Common myeloid progenitor, CD34-positive (primary cell): ENCODE measurements at regions not wholly inside any gene's neighbourhood (a gene's known extent, or its start where the extent isn't known, plus 50 kb on each side); places are given as distances from the start of the nearest gene placed in this dataset.

ENCODE experiments used
- CTCF ChIA-PET: fragments of 350-600 bp; sonication (Branson Sonifier 250); formaldehyde crosslinking; loops from one replicate; lab custom pipeline; 2021; ENCODE audit warnings: antibody characterized with exemption; lab: Charles Lee
- POLR2A ChIA-PET: fragments of 350-600 bp; sonication (Branson Sonifier 250); formaldehyde crosslinking; loops from one replicate; lab custom pipeline; 2021; ENCODE audit warnings: antibody characterized with exemption; lab: Charles Lee
- DNase-seq, 3 donors: peaks; one replicate each; pipeline versions ENCODE4 v3.0.0 to v3.0.0-alpha.2; 2013
- H3K27ac ChIP-seq, 2 experiments: 1 replicate in 1 of 2; 2 replicates in 1 of 2; pipeline ENCODE4 v1.7.0; 2013; ENCODE audit warnings: inconsistent platforms in 2 of 2, low read length in 2 of 2, mild to moderate bottlenecking in 2 of 2, low read depth in 1 of 2, moderate library complexity in 1 of 2; ENCODE audit not compliant: severe bottlenecking in 2 of 2, insufficient read depth in 1 of 2, poor library complexity in 1 of 2
- H3K27me3 ChIP-seq, 5 experiments: replicated peaks in 2 of 5; 1 replicate in 3 of 5; 2 replicates in 2 of 5; pipeline versions ENCODE4 v1.6.1 to v1.7.0; 2013; ENCODE audit warnings: low read length in 4 of 5, mild to moderate bottlenecking in 2 of 5, moderate library complexity in 2 of 5, inconsistent platforms in 1 of 5; ENCODE audit not compliant: insufficient read depth in 5 of 5, control insufficient read depth in 4 of 5
- H3K36me3 ChIP-seq, 4 experiments: 1 replicate in 2 of 4; 2 replicates in 2 of 4; pipeline versions ENCODE4 v1.6.1 to v1.7.0; 2013; ENCODE audit warnings: low read length in 3 of 4, control low read depth in 1 of 4, mild to moderate bottlenecking in 1 of 4; ENCODE audit not compliant: control insufficient read depth in 4 of 4, insufficient read depth in 4 of 4
- H3K4me1 ChIP-seq, 4 experiments: 1 replicate in 3 of 4; 2 replicates in 1 of 4; pipeline versions ENCODE4 v1.6.1 to v1.7.1; 2013; ENCODE audit warnings: low read length in 3 of 4, mild to moderate bottlenecking in 3 of 4, control low read depth in 1 of 4, inconsistent platforms in 1 of 4, moderate library complexity in 1 of 4; ENCODE audit not compliant: control insufficient read depth in 4 of 4, insufficient read depth in 4 of 4; ENCODE audit errors: control extremely low read depth in 1 of 4
- H3K4me3 ChIP-seq, 7 experiments: 1 replicate in 4 of 7; 2 replicates in 3 of 7; pipeline versions ENCODE4 v1.5.1 to v1.7.0; 2013; ENCODE audit warnings: mild to moderate bottlenecking in 7 of 7, low read length in 6 of 7, moderate library complexity in 6 of 7, inconsistent platforms in 2 of 7, low read depth in 2 of 7, control low read depth in 1 of 7; ENCODE audit not compliant: insufficient read depth in 4 of 7, control insufficient read depth in 1 of 7; ENCODE audit errors: extremely low read depth in 1 of 7
- H3K9me3 ChIP-seq, 5 experiments: 1 replicate in 4 of 5; 2 replicates in 1 of 5; pipeline versions ENCODE4 v1.6.1 to v1.7.1; 2013; ENCODE audit warnings: low read length in 4 of 5, mild to moderate bottlenecking in 2 of 5, inconsistent platforms in 1 of 5, low read depth in 1 of 5, moderate library complexity in 1 of 5; ENCODE audit not compliant: control insufficient read depth in 4 of 5, insufficient read depth in 2 of 5; ENCODE audit errors: control extremely low read depth in 1 of 5
- WGBS: methylation state at CpG from one replicate; pipeline ENCODE4 v1.1.5; 2013; ENCODE audit not compliant: insufficient coverage; 5-methylcytosine and 5-hydroxymethylcytosine counted together

DNA sequence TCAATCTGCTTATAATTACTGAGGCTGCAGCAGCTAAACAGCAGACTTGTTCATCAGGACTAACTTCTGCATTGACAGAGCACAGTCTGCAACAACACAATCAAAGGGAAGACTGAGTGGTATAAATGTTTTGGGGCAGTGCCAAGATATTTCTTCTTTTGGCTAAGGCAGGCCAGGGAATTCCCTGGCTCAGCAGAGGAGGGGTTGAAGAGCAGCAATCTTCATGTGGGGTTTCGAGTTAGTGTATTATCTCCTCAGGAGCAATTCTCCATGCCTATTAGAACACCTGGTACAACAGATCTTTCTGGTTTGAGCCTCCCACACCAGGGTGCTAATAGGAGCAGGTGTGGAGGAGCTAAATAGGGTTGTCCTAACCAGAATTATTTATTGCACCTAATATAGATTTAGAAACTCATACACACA is 103.0 kb upstream of the STK17B start:
- ChIA-PET CTCF (interaction anchor here (0.7 to 3.7 kb wide), 6 partner anchors 27 to 196 kb away, joined by 3 to 31 read pairs (median 3); no protein-coding TSS in a partner anchor), POLR2A (interaction anchor here (0.6 kb wide), 1 partner anchor 163 kb away, joined by 3 read pairs; no protein-coding TSS in a partner anchor)
- Histone ChIP-seq H3K9me3 (no peaks in the 10 kb centered on the region), H3K27ac (no peak overlapping the region), H3K4me1 (peaks cover 11 to 40% (median 24%) of the 10 kb centered on the region in 4 experiments), H3K4me3 (no peak overlapping the region), H3K36me3 (no peaks in the 10 kb centered on the region), H3K27me3 (no peaks in the 10 kb centered on the region)
- peak in 2 of 3 donors; percentile 42 to 43 for DNase-seq
- no CpG with 5 or more reads among the region's 1 CpG for WGBS

DNA sequence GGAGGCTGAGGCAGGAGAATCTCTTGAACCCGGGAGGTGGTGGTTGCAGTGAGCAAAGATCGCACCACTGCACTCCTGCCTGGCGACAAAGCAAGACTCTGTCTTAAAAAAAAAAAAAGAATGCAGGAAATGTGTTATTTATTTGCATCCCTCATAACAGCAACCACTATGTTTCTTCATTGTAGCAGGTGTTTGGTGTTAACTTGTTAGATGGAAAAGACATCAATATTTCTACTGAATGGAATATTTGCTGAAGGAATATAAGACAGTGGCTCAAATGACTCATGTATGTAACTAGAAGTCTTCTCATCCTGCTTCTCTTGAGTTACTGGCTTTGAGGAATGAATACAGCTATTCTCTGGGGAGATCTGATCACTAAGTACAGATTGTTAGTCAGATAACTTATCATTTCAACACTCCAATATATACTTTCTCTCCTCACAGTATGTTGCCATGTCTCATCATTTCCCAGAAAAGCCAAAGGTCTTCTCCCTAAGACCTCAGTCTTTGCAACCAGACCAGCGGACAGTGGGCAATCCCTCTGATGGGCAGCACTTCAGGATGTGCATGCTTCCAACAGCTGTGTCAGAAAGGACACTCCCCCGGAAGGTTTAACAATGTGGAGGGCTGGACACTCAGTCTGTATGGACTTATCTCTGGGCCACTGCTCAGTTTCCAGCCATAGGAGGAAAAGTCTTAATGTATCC is 104.4 kb upstream of the STK17B start:
- H3K4me3 ChIP-seq, result no peak overlapping the region
- no peak overlapping the region for H3K27ac ChIP-seq
- peak in 1 of 3 donors; percentile 17 for DNase-seq

DNA sequence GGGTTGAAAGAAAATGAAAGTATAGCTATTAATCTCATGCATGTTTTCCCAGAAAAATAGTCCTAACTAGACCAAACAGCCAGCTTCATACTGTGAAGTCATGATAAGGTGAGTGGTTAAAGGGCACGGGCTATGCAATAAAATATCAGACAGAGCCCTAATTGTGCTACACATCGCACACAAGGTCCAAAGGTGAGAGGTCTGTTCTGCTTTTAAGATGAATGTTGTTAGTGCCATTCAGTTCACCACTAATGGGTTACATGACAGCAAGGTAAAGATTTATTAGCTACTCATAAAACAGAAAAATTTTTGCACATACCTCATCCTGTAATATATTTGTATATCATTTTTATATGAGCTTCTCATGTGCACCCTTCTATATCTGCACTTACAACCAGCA is 105.0 kb upstream of the STK17B start:
- H3K27me3 ChIP-seq, result no peaks in the 10 kb centered on the region
- H3K4me1 ChIP-seq, result peaks cover 11 to 29% (median 21%) of the 10 kb centered on the region in 4 experiments
- POLR2A ChIA-PET, result interaction anchor here (0.9 to 1.7 kb wide), 3 partner anchors 37 to 196 kb away, joined by 3 to 6 read pairs (median 4); no protein-coding TSS in a partner anchor
- no peak overlapping the region for H3K4me3 ChIP-seq
- CTCF ChIA-PET, result interaction anchor here (0.6 to 3.7 kb wide), 34 partner anchors 9 to 208 kb away, joined by 3 to 31 read pairs (median 4); partner anchors contain the start of genes DNAH7 and STK17B
- WGBS, result 0% methylated on average over 1 of the region's 2 CpGs
- H3K27ac ChIP-seq, result no peak overlapping the region
- H3K36me3 ChIP-seq, result no peaks in the 10 kb centered on the region
- H3K9me3 ChIP-seq, result peaks cover 0 to 1% (median 0%) of the 10 kb centered on the region in 5 experiments
- DNase-seq, result peak in 2 of 3 donors; percentile 19 to 44

More for the DNA sequence above, 104.4 kb upstream of the STK17B start:
- ChIA-PET CTCF (interaction anchor here (0.6 to 3.7 kb wide), 36 partner anchors 9 to 207 kb away, joined by 3 to 31 read pairs (median 4); partner anchors contain the start of genes DNAH7 and STK17B), POLR2A (interaction anchor here (0.5 to 1.7 kb wide), 3 partner anchors 13 to 196 kb away, joined by 3 to 6 read pairs (median 4); no protein-coding TSS in a partner anchor)
- Histone ChIP-seq H3K4me1 (peaks cover 11 to 29% (median 21%) of the 10 kb centered on the region in 4 experiments), H3K27me3 (no peaks in the 10 kb centered on the region), H3K9me3 (peaks cover 0 to 1% (median 0%) of the 10 kb centered on the region in 5 experiments), H3K36me3 (no peaks in the 10 kb centered on the region)
- 100% methylated on average over 1 of the region's 5 CpGs for WGBS

DNA sequence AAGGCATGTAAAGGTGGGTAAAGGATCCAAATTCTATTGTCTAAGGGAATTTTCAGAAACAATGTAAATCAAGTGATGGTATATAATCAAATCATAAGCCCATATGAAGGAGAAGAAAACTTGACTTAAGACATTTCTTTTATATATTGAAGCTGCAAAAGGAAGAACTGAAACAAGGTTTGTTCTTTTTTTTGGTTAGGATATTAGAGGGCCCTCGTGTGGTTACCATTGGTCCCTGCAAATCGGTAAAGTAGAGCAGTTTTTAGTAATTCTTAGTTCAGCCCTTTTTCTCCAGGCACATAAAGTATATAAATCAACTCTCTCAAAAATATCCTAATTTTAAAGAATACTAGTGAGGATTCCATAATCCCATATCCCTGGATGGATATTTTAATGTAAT is 105.6 kb upstream of the STK17B start:
- ChIA-PET POLR2A (interaction anchor here (1.0 to 1.7 kb wide), 2 partner anchors 37 to 110 kb away, joined by 3 to 6 read pairs; no protein-coding TSS in a partner anchor), CTCF (interaction anchor here (0.7 to 3.7 kb wide), 22 partner anchors 10 to 208 kb away, joined by 3 to 31 read pairs (median 4); partner anchors contain the start of genes DNAH7 and STK17B)
- Histone ChIP-seq H3K4me3 (no peak overlapping the region), H3K27ac (no peak overlapping the region), H3K4me1 (peaks cover 11 to 29% (median 21%) of the 10 kb centered on the region in 4 experiments), H3K9me3 (peaks cover 0 to 1% (median 0%) of the 10 kb centered on the region in 5 experiments), H3K36me3 (no peaks in the 10 kb centered on the region), H3K27me3 (no peaks in the 10 kb centered on the region)
- DNase-seq, result peak; percentile 60 to 79 (median 77)
- WGBS, result no CpG with 5 or more reads among the region's 2 CpGs

DNA sequence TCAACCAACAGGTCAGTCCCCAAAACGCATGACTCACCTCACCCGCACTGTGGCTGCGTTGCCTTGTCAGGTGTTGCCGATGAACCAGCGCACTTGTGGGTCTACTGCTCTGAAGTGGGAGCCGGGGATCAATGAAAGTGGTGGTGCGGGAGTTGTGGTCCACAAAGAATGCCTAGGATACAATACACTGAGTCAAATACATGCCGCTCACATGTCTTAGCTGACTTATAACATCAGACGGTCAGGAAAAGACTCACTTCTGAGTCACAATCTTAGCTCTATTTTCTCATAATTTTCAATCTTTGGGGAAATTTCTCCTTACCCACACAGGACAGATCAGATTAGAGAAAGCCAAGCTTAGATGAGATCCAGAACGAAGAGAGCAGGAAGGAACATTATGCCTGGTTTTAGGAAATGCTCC is 107.1 kb upstream of the STK17B start:
- Histone ChIP-seq H3K4me1 (peaks cover 11 to 29% (median 21%) of the 10 kb centered on the region in 4 experiments), H3K4me3 (no peak overlapping the region), H3K9me3 (peaks cover 0 to 1% (median 0%) of the 10 kb centered on the region in 5 experiments), H3K27me3 (no peaks in the 10 kb centered on the region), H3K36me3 (no peaks in the 10 kb centered on the region), H3K27ac (no peak overlapping the region)
- no peak for DNase-seq
- WGBS, result 97% methylated on average over 7 of the region's 10 CpGs
- ChIA-PET POLR2A (no interaction called here), CTCF (interaction anchor here (0.9 to 3.8 kb wide), 12 partner anchors 13 to 210 kb away, joined by 3 to 30 read pairs (median 4); partner anchors contain the start of genes DNAH7 and STK17B)

DNA sequence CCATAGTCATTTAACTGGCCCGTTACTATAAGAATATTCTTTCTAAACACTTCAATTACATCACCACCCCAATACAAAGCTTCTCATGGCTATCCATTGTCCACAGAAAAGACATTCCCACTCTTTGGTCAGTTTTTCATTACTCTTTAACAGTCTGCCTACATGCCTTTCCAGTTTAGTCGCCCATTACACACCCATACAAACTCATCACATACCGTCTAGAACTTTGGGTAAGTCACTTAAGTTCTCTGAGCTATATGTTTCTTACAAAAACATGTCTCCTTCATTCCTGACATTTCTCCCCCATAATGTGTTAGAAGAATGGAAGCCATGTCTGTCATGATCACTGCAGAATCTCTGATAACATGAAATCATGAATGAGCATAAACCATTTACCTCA is 108.2 kb upstream of the STK17B start:
- Histone ChIP-seq H3K9me3 (peaks cover 0 to 1% (median 0%) of the 10 kb centered on the region in 5 experiments), H3K27ac (no peak overlapping the region), H3K4me3 (no peak overlapping the region), H3K27me3 (no peaks in the 10 kb centered on the region), H3K4me1 (peaks cover 7 to 20% (median 14%) of the 10 kb centered on the region in 4 experiments), H3K36me3 (no peaks in the 10 kb centered on the region)
- ChIA-PET CTCF (interaction anchor here (0.9 to 3.8 kb wide), 7 partner anchors 13 to 202 kb away, joined by 3 to 30 read pairs (median 5); no protein-coding TSS in a partner anchor), POLR2A (interaction anchor here (0.6 kb wide), 1 partner anchor 35 kb away, joined by 3 read pairs; no protein-coding TSS in a partner anchor)
- 100% methylated on average over 2 of the region's 3 CpGs for WGBS
- no peak for DNase-seq
